Right atrium auricular region (tissue), 2 donors: ENCODE measurements at regions not wholly inside any gene's neighbourhood (a gene's known extent, or its start where the extent isn't known, plus 50 kb on each side); places are given as distances from the start of the nearest gene placed in this dataset.

Source experiments
- DNase-seq: peaks from one replicate; pipeline ENCODE4 v3.0.0-alpha.2; 2019; ENCODE audit warnings: low spot score
- H3K27ac ChIP-seq, 2 donors: fragments of 200-600 bp; sonication (generic); 1 replicate in 1 of 2; 2 replicates in 1 of 2; pipeline ENCODE4 v1.5.1; 2016 to 2019
- H3K27me3 ChIP-seq, 2 donors: fragments of 200-600 bp; sonication (generic); one replicate each; pipeline versions ENCODE4 v1.5.1 to v1.6.0; 2017 to 2019
- H3K36me3 ChIP-seq: fragments of 200-600 bp; sonication (generic); one replicate; pipeline ENCODE4 v1.5.1; 2016
- H3K4me1 ChIP-seq, 2 donors: fragments of 200-600 bp; sonication (generic); one replicate each; pipeline versions ENCODE4 v1.5.1 to v1.6.0; 2017 to 2019
- H3K4me3 ChIP-seq, 2 donors: fragments of 200-600 bp; sonication (generic); 1 replicate in 1 of 2; 2 replicates in 1 of 2; pipeline ENCODE4 v1.5.1; 2017 to 2019; ENCODE audit warnings: mild to moderate bottlenecking in 1 of 2, moderate library complexity in 1 of 2
- H3K9me3 ChIP-seq, 2 donors: fragments of 200-600 bp; sonication (generic); one replicate each; pipeline ENCODE4 v1.5.1; 2019
- TF ChIP-seq, protein P1 (sequence below), 2 donors: fragments of 200-600 bp; sonication (generic); IDR thresholded peaks; one replicate each; pipeline ENCODE4 v1.5.1; 2019; ENCODE audit warnings: antibody characterized with exemption in 2 of 2

DNA sequence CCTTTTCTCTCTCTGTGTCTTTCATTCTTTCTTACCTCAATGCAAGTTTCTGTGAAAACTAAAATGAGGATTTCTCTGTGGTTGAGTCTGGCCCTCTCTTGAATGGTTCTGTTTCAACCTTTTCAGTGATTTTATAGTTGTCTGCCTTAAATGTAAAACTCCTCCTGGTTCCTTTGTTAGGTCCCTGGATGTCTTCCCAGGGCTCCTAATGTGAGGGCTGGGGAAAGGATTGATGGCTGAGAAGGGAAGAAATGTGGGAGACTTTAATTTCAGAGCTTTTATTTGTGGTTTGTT lies 90.6 kb upstream of the GRM7 start:
- Histone ChIP-seq H3K4me1 (no peaks in the 10 kb centered on the region), H3K9me3 (no peaks in the 10 kb centered on the region), H3K27ac (no peak overlapping the region), H3K36me3 (no peaks in the 10 kb centered on the region), H3K4me3 (no peak overlapping the region), H3K27me3 (no peaks in the 10 kb centered on the region)
- DNase-seq, result no peak
- TF ChIP-seq, protein P1, sequence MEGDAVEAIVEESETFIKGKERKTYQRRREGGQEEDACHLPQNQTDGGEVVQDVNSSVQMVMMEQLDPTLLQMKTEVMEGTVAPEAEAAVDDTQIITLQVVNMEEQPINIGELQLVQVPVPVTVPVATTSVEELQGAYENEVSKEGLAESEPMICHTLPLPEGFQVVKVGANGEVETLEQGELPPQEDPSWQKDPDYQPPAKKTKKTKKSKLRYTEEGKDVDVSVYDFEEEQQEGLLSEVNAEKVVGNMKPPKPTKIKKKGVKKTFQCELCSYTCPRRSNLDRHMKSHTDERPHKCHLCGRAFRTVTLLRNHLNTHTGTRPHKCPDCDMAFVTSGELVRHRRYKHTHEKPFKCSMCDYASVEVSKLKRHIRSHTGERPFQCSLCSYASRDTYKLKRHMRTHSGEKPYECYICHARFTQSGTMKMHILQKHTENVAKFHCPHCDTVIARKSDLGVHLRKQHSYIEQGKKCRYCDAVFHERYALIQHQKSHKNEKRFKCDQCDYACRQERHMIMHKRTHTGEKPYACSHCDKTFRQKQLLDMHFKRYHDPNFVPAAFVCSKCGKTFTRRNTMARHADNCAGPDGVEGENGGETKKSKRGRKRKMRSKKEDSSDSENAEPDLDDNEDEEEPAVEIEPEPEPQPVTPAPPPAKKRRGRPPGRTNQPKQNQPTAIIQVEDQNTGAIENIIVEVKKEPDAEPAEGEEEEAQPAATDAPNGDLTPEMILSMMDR (IDR thresholded peaks at IDR 0.05), result no peak

DNA sequence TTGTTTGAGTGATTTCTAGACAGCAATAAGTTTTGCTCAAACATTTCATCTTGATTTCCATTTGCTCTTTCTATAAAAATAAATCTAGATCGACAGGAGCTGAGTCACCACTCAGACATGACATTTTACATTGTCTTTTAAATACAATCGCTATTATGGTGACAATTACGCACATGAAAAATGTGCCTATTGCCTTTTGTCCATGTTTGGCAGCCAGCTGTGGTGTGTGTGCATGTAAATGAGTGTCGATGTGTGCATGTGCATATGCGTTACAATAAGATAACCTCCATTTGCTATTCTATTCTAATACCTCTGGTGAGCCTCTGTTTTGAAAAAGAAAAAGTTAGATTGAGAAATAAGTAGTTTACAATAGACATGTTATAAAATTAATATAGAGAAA lies 89.7 kb upstream of the GRM7 start:
- H3K36me3 ChIP-seq, result no peaks in the 10 kb centered on the region
- H3K27ac ChIP-seq, result no peak overlapping the region
- no peaks in the 10 kb centered on the region for H3K9me3 ChIP-seq
- H3K4me1 ChIP-seq, result no peaks in the 10 kb centered on the region
- TF ChIP-seq, protein P1 (IDR thresholded peaks at IDR 0.05), result no peak
- DNase-seq, result no peak
- no peak overlapping the region for H3K4me3 ChIP-seq
- H3K27me3 ChIP-seq, result no peaks in the 10 kb centered on the region

DNA sequence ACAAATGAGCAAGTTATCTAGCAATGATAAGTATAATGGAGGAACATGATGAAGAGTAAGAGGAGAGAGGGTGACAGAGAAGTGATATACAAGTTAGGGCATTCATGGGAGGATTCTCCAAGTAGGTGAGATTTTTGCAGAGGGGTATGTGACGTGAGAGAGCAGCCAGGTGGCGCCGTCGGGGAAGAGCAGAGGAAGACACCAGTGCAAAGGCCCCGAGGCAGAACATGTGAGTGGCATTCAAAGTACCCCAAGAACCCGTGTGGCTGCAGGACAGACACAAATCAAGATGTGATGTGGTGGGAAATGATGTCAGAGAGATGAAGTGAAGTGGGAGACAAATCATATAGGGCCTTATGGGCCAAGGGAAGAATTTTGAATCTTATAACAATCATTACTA lies 81.8 kb upstream of the GRM7 start:
- no peak for DNase-seq
- TF ChIP-seq, protein P1 (IDR thresholded peaks at IDR 0.05), result no peak
- no peak overlapping the region for H3K4me3 ChIP-seq
- no peak overlapping the region for H3K27ac ChIP-seq
- no peaks in the 10 kb centered on the region for H3K27me3 ChIP-seq
- no peaks in the 10 kb centered on the region for H3K4me1 ChIP-seq
- H3K36me3 ChIP-seq, result no peaks in the 10 kb centered on the region
- H3K9me3 ChIP-seq, result no peaks in the 10 kb centered on the region

DNA sequence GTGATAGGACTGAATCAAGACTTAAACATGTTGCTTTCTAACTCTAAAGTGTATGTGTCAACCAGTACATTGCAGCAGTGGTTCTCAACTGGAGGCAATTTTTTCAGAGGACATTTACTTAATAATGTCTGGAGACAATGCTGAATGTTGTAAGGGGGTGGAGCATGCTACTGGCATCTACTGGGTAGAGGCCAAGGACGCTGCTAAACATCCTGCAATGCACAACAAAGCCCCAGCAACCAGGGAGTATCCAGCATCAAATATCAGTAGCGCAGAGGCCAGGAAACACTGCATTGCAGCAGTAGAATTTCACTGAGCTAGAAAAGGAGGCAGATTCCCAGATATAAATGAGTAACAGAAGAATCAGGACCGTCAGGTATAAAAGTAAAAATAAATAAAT lies 79.8 kb upstream of the GRM7 start:
- Histone ChIP-seq H3K4me1 (no peaks in the 10 kb centered on the region), H3K27ac (no peak overlapping the region), H3K9me3 (no peaks in the 10 kb centered on the region), H3K27me3 (no peaks in the 10 kb centered on the region), H3K4me3 (no peak overlapping the region), H3K36me3 (no peaks in the 10 kb centered on the region)
- TF ChIP-seq, protein P1 (IDR thresholded peaks at IDR 0.05), result no peak
- no peak for DNase-seq

DNA sequence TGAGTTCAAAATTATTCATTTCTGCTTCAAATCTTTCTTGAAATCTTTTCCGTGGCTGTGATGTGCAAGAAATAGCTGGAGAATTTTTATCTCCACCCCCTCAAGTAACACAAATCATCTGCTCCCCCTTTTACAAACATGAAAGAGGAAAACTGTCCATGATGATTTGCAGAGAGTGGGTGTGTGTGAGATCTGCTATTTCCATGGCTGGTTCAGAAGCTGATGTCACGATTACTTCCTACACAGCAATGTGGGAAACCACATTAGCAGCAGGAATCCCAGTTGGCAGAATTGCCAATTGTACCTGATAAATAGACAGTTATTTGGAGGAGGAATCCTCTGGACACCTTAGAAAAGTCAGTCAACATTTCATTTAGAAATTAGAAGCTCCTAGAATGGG lies 75.2 kb upstream of the GRM7 start:
- H3K9me3 ChIP-seq, result no peaks in the 10 kb centered on the region
- H3K27ac ChIP-seq, result no peak overlapping the region
- no peak for DNase-seq
- TF ChIP-seq, protein P1 (IDR thresholded peaks at IDR 0.05), result no peak
- H3K4me1 ChIP-seq, result no peaks in the 10 kb centered on the region
- no peaks in the 10 kb centered on the region for H3K27me3 ChIP-seq
- H3K4me3 ChIP-seq, result no peak overlapping the region
- no peaks in the 10 kb centered on the region for H3K36me3 ChIP-seq

DNA sequence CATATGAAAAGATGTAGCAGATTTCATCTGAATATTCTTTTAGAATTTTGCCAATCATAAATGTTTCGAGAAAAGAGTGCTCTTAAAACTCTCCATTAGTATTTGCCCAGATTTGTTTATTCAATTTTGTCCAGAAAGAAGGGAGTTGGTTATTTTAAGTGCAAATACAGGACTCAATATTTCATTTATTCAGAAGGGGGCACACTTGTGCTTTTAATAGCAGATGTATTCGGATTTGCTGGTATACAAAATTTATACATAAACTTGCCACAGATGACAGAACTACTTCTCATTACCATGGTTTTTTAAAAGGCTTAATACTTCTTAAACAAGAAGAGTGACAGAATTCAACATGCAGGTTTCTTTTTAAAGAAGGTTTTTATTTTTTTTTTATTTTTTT lies 69.8 kb upstream of the GRM7 start:
- TF ChIP-seq, protein P1 (IDR thresholded peaks at IDR 0.05), result peak in 1 of 2 donors; percentile 26
- no peak for DNase-seq
- Histone ChIP-seq H3K27me3 (no peaks in the 10 kb centered on the region), H3K9me3 (no peaks in the 10 kb centered on the region), H3K4me3 (no peak overlapping the region), H3K36me3 (no peaks in the 10 kb centered on the region), H3K4me1 (no peaks in the 10 kb centered on the region), H3K27ac (no peak overlapping the region)
